H1 (cell line): ENCODE measurements at regions not wholly inside any gene's neighbourhood (a gene's known extent, or its start where the extent isn't known, plus 50 kb on each side); places are given as distances from the start of the nearest gene placed in this dataset.

Experiments used
- CTCF ChIA-PET: fragments of 300-600 bp; sonication (Branson Sonifier 250); formaldehyde crosslinking; loops from one replicate; lab custom pipeline; 2021; ENCODE audit not compliant: partially characterized antibody; lab: Charles Lee
- POLR2A ChIA-PET: fragments of 300-600 bp; sonication (Branson Sonifier 250); formaldehyde crosslinking; loops from one replicate; lab custom pipeline; 2021; ENCODE audit warnings: inconsistent platforms; ENCODE audit not compliant: partially characterized antibody; lab: Charles Lee
- DNase-seq, 2 experiments: peaks; one replicate each; pipeline versions ENCODE4 v3.0.0 to v3.0.0-alpha.2; 2010 to 2022; ENCODE audit warnings: low spot score in 2 of 2, low read depth in 1 of 2, mixed read lengths in 1 of 2
- FAIRE-seq: peaks from 2 replicates; lab custom pipeline; 2011; peaks lifted over from hg19 to GRCh38; lab: Jason Lieb, UNC
- H2AFZ ChIP-seq: 2 replicates; pipeline ENCODE4 v1.8.1; 2012; ENCODE audit warnings: low read length, inconsistent platforms
- H2AK5ac ChIP-seq: 2 replicates; pipeline ENCODE4 v1.6.1; 2013; ENCODE audit warnings: low read depth, low read length
- H2BK120ac ChIP-seq: replicated peaks from 2 replicates; pipeline ENCODE3; 2013; ENCODE audit warnings: low read depth, low read length, inconsistent platforms
- H2BK12ac ChIP-seq: 2 replicates; pipeline ENCODE4 v1.6.1; 2013; ENCODE audit warnings: low read depth, low read length
- H2BK15ac ChIP-seq: 2 replicates; pipeline ENCODE4 v1.6.1; 2013; ENCODE audit warnings: low read length
- H2BK20ac ChIP-seq: 2 replicates; pipeline ENCODE4 v1.6.1; 2013; ENCODE audit warnings: low read length
- H2BK5ac ChIP-seq: 2 replicates; pipeline ENCODE4 v1.6.1; 2013; ENCODE audit warnings: low read depth, low read length
- H3K14ac ChIP-seq: 2 replicates; pipeline ENCODE4 v1.6.1; 2013; ENCODE audit warnings: inconsistent platforms; ENCODE audit not compliant: insufficient read length
- H3K18ac ChIP-seq: 2 replicates; pipeline ENCODE4 v1.6.1; 2013; ENCODE audit warnings: low read length; ENCODE audit errors: extremely low read depth
- H3K23ac ChIP-seq: 2 replicates; pipeline ENCODE4 v1.6.1; 2013; ENCODE audit warnings: inconsistent platforms; ENCODE audit not compliant: insufficient read length
- H3K23me2 ChIP-seq: 2 replicates; pipeline ENCODE4 v1.6.1; 2013; ENCODE audit warnings: low read depth, low read length
- H3K27ac ChIP-seq: 2 replicates; pipeline ENCODE4 v1.6.1; 2011; ENCODE audit warnings: low read depth, low read length, inconsistent platforms
- H3K27me3 ChIP-seq, 4 experiments: replicated peaks in 1 of 4; 1 replicate in 1 of 4; 2 replicates in 3 of 4; pipeline versions ENCODE4 v1.6.1 to v1.8.1; 2011 to 2013; ENCODE audit warnings: low read length in 3 of 4, mild to moderate bottlenecking in 3 of 4, inconsistent platforms in 2 of 4, mixed read lengths in 2 of 4, moderate library complexity in 1 of 4; ENCODE audit not compliant: control insufficient read depth in 3 of 4, insufficient read depth in 3 of 4; ENCODE audit errors: extremely low read depth in 1 of 4
- H3K36me3 ChIP-seq, 4 experiments: 2 replicates each; pipeline versions ENCODE4 v1.6.1 to v1.8.1; 2011 to 2013; ENCODE audit warnings: mild to moderate bottlenecking in 4 of 4, low read length in 3 of 4, moderate library complexity in 2 of 4, control low read depth in 1 of 4, inconsistent platforms in 1 of 4; ENCODE audit not compliant: insufficient read depth in 4 of 4, control insufficient read depth in 2 of 4
- H3K4ac ChIP-seq: replicated peaks from 2 replicates; pipeline ENCODE3; 2013; ENCODE audit warnings: low read length, low read depth, mixed read lengths, inconsistent platforms; ENCODE audit not compliant: insufficient read length
- H3K4me1 ChIP-seq, 4 experiments: replicated peaks in 1 of 4; 1 replicate in 1 of 4; 2 replicates in 3 of 4; pipeline versions ENCODE4 v1.6.1 to v1.8.1; 2011 to 2013; ENCODE audit warnings: low read length in 3 of 4, inconsistent platforms in 2 of 4, mixed read lengths in 1 of 4; ENCODE audit not compliant: insufficient read depth in 4 of 4, control insufficient read depth in 3 of 4
- H3K4me2 ChIP-seq, 2 experiments: 2 replicates each; pipeline versions ENCODE4 v1.6.1 to v1.8.1; 2011 to 2013; ENCODE audit warnings: low read depth in 2 of 2, low read length in 2 of 2, control low read depth in 1 of 2, inconsistent platforms in 1 of 2, mild to moderate bottlenecking in 1 of 2; ENCODE audit not compliant: insufficient read depth in 1 of 2
- H3K4me3 ChIP-seq, 4 experiments: fragments of 200-600, 300-600 bp in 1 of 4; sonication (generic), shearing (Covaris generic), sonication (Bioruptor Twin) in 1 of 4; 2 replicates each; pipeline versions ENCODE4 v1.5.1 to v1.8.1; 2011 to 2016; ENCODE audit warnings: low read length in 4 of 4, low read depth in 3 of 4, control low read depth in 2 of 4, inconsistent platforms in 2 of 4, mild to moderate bottlenecking in 2 of 4, mixed read lengths in 1 of 4, moderate library complexity in 1 of 4; ENCODE audit not compliant: insufficient read depth in 2 of 4; ENCODE audit errors: extremely low read depth in 1 of 4
- H3K56ac ChIP-seq: replicated peaks from 2 replicates; pipeline ENCODE3; 2013; ENCODE audit warnings: low read depth, mild to moderate bottlenecking, mixed read lengths, low read length, inconsistent platforms; ENCODE audit not compliant: insufficient read length
- H3K79me1 ChIP-seq: 2 replicates; pipeline ENCODE4 v1.6.1; 2013; ENCODE audit warnings: low read depth, low read length, control low read depth
- H3K79me2 ChIP-seq, 2 experiments: 2 replicates each; pipeline versions ENCODE4 v1.6.1 to v1.8.1; 2012 to 2013; ENCODE audit warnings: low read length in 2 of 2, mild to moderate bottlenecking in 2 of 2, inconsistent platforms in 1 of 2; ENCODE audit not compliant: insufficient read depth in 2 of 2, control insufficient read depth in 1 of 2
- H3K9ac ChIP-seq, 4 experiments: replicated peaks in 1 of 4; 1 replicate in 1 of 4; 2 replicates in 3 of 4; pipeline versions ENCODE4 v1.6.1 to v1.8.1; 2011 to 2013; ENCODE audit warnings: low read depth in 3 of 4, low read length in 3 of 4, control low read depth in 2 of 4, mild to moderate bottlenecking in 2 of 4, moderate library complexity in 2 of 4, inconsistent platforms in 1 of 4; ENCODE audit errors: extremely low read depth in 1 of 4
- H3K9me3 ChIP-seq, 2 experiments: 2 replicates each; pipeline versions ENCODE4 v1.6.1 to v1.8.1; 2012 to 2013; ENCODE audit warnings: mild to moderate bottlenecking in 2 of 2, moderate library complexity in 2 of 2, control low read depth in 1 of 2, inconsistent platforms in 1 of 2, low read depth in 1 of 2, low read length in 1 of 2, mixed read lengths in 1 of 2; ENCODE audit not compliant: insufficient read depth in 2 of 2
- H4K20me1 ChIP-seq, 2 experiments: replicated peaks in 1 of 2; 2 replicates each; pipeline versions ENCODE3 to v1.8.1; 2011 to 2013; ENCODE audit warnings: inconsistent platforms in 2 of 2, low read length in 2 of 2, mild to moderate bottlenecking in 1 of 2; ENCODE audit not compliant: insufficient read depth in 2 of 2, control insufficient read depth in 1 of 2
- H4K5ac ChIP-seq: 2 replicates; pipeline ENCODE4 v1.6.1; 2013; ENCODE audit warnings: low read length, low read depth, mixed read lengths, inconsistent platforms; ENCODE audit not compliant: insufficient read length
- H4K8ac ChIP-seq: 2 replicates; pipeline ENCODE4 v1.8.0; 2013; ENCODE audit warnings: mild to moderate bottlenecking, moderate library complexity, low read length, inconsistent platforms; ENCODE audit not compliant: insufficient read depth; ENCODE audit errors: extremely low read depth
- H4K91ac ChIP-seq: replicated peaks from 2 replicates; pipeline ENCODE3; 2013; ENCODE audit warnings: low read length, mixed read lengths, inconsistent platforms; ENCODE audit not compliant: insufficient read length
- ASH2L ChIP-seq: fragments of 200-600, 300-600 bp; sonication (generic); IDR thresholded peaks from one replicate; pipeline ENCODE4 v1.7.1; 2017; ENCODE audit warnings: low read length
- EZH2 ChIP-seq: fragments of 200-600 bp; sonication (generic); IDR thresholded peaks from 2 replicates; pipeline ENCODE4 v1.7.1; 2012; ENCODE audit warnings: low read depth, mild to moderate bottlenecking, moderate library complexity, low read length, inconsistent platforms; ENCODE audit not compliant: severe bottlenecking
- JUN ChIP-seq: IDR thresholded peaks from 2 replicates; pipeline ENCODE4 v1.6.1; 2011; ENCODE audit warnings: low read depth, mild to moderate bottlenecking, improper control_type of control experiment, low read length
- SIN3A ChIP-seq, 2 experiments: IDR thresholded peaks in 1 of 2; conservative IDR thresholded peaks in 1 of 2; 2 replicates each; pipeline ENCODE4 v1.6.1; 2011 to 2012; ENCODE audit warnings: low read length in 2 of 2, improper control_type of control experiment in 1 of 2, low read depth in 1 of 2, mild to moderate bottlenecking in 1 of 2
- SP1 ChIP-seq: IDR thresholded peaks from 2 replicates; pipeline ENCODE4 v1.6.1; 2011; ENCODE audit warnings: low read depth, low read length
- WGBS, 2 experiments: shearing (Covaris generic) in 1 of 2; methylation state at CpG; one replicate each; pipeline versions ENCODE4 v1.1.6 to v1.1.7; 2013 to 2015; ENCODE audit warnings: low lambda C conversion rate in 2 of 2, mixed read lengths in 2 of 2, inconsistent platforms in 1 of 2, low coverage in 1 of 2, missing lambda C conversion rate in 1 of 2; ENCODE audit not compliant: insufficient replicate concordance in 2 of 2, insufficient coverage in 1 of 2, insufficient read length in 1 of 2; ENCODE audit errors: extremely low coverage in 1 of 2, missing lambda C conversion rate in 1 of 2; 5-methylcytosine and 5-hydroxymethylcytosine counted together

DNA sequence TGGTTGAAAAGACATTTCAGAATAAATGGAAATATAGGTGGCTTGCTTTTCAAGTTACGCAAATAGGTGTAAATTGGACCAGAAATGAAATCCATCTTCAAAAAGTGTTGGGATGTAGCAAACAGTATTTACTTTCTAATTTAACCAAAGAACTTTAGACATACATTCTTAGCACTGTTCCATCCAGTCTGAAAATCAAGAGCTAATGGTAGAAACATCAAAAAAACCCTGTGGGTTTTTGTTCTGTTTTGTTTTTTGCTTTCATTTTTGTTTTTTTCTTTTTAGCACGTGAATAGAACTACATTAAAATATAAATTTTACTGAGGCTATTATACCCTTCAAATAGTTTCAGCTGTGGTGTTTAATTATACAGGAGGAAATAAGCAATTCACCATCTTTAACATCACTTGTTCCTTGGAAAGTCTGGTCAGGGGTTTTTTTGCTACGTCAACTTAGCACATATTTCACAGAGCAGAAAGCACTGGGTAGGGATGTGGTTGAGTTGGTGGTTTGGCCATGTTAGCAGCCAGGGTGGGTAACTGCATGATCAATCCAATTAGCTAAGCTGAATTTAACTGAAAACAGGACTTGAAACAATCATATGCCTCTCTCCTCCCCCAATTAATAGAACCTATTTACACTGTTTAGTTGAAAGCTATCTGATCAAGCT, 275.4 kb upstream of the PFKP start:
- ChIA-PET POLR2A (no interaction called here), CTCF (interaction anchor here (1.5 kb wide), 1 partner anchor 10 kb away, joined by 3 read pairs; no protein-coding TSS in a partner anchor)
- DNase-seq = no peak
- Histone ChIP-seq H4K91ac (no peak overlapping the region), H3K4me3 (no peak overlapping the region), H3K23me2 (no peaks in the 10 kb centered on the region), H3K79me2 (no peaks in the 10 kb centered on the region), H3K4me1 (no peaks in the 10 kb centered on the region), H2BK120ac (no peak overlapping the region), H3K79me1 (no peaks in the 10 kb centered on the region), H3K4ac (no peak overlapping the region), H4K20me1 (no peaks in the 10 kb centered on the region), H3K9ac (no peak overlapping the region), H2BK5ac (no peak overlapping the region), H3K36me3 (no peaks in the 10 kb centered on the region)
- 89% methylated on average over 3 of the region's 3 CpGs; no CpG with 5 or more reads in 1 of the 2 experiments for WGBS, 2 experiments
- TF ChIP-seq ASH2L = no peak
- no peak for TF ChIP-seq SIN3A (conservative IDR thresholded peaks at IDR 0.05 in 1 of 2, IDR thresholded peaks at IDR 0.05 in 1 of 2; ENCODE audit: low read depth in 1 of 2, low read length in 2 of 2)
- TF ChIP-seq EZH2 = no peak
- no peak for TF ChIP-seq SP1
- TF ChIP-seq JUN = no peak
- TF ChIP-seq, all 59 proteins: peak for 0
- no peak overlapping the region for H4K5ac ChIP-seq
- no peak overlapping the region for H3K56ac ChIP-seq
- H3K23ac ChIP-seq = no peak overlapping the region
- H2AK5ac ChIP-seq = no peak overlapping the region
- no peak overlapping the region for H3K14ac ChIP-seq
- no peak overlapping the region for H2BK15ac ChIP-seq
- FAIRE-seq = no peak
- H4K8ac ChIP-seq = no peak overlapping the region
- H2BK20ac ChIP-seq = no peak overlapping the region
- H3K9me3 ChIP-seq = no peaks in the 10 kb centered on the region; a peak in 1 of 4 replicates
- no peaks in the 10 kb centered on the region for H3K27me3 ChIP-seq
- H3K18ac ChIP-seq = no peak overlapping the region
- no peak overlapping the region for H3K4me2 ChIP-seq
- no peak overlapping the region for H2BK12ac ChIP-seq
- no peak overlapping the region for H3K27ac ChIP-seq
- H2AFZ ChIP-seq = no peak overlapping the region
